NCI-H2227 treated with DMSO at 0.1 percent for 48 hours (cell line): ENCODE measurements at regions not wholly inside any gene's neighbourhood (a gene's known extent, or its start where the extent isn't known, plus 50 kb on each side); places are given as distances from the start of the nearest gene placed in this dataset.

Experiments
- DNase-seq: peaks from one replicate; lab custom pipeline; 2025; lab: John Stamatoyannopoulos, UW

DNA sequence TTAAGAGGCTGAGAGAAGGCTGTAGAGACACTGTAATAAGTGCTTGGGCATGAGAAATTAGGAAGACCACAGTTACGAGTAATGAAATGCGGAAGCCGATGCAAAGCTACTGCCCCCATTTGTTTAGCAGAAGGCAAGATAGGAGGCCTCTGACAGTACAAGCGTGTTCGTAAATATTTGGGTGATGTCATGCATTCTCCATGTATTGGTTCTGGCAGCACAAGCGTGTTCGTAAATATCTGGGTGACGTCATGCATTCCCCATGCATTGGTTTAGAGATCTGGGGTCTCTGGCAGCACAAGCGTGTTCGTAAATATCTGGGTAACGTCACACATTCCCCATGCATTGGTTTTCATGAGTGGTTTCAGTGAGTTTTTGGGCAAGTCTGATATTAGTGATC is 661.5 kb upstream of the FRG1 start:
- DNase-seq, result no peak

DNA sequence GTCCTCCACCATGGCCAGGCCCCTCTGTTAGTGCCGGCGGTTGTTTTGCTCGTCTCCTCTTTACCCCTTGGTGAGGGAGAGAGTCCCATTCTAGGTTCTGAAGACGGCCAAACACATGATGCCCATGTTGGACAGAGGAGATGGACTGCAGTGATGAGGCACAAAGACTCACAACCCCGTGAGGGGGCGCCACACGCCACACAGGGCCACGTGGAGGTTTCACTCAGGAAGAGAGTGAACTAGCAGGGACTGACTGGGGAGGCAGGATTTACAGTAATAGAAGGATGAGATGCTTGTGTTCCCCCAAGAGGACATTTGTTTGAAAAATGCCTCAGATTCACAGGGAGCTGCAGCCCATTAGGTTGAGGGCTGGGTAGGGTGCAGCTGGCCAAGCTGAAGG is 655.3 kb upstream of the FRG1 start:
- no peak for DNase-seq

DNA sequence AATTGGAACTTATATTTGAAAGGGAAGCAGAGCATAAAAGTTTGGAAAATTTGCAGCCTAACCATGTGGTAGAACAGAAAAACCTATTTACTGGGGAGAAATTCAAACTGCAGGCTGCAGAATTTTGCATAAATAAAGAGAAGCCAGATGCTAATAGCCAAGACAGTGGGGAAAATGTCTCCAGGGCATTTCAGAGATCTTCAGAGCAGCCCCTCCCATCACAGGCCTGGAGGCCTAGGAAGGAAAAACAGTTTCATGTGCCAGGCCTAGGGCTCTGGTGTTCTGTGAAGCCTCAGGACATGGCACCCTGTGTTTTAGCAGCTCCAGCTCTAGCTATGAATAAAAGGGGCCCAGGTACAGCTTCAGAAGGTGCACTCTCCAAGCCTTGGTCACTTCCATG is 648.7 kb upstream of the FRG1 start:
- DNase-seq, result no peak

DNA sequence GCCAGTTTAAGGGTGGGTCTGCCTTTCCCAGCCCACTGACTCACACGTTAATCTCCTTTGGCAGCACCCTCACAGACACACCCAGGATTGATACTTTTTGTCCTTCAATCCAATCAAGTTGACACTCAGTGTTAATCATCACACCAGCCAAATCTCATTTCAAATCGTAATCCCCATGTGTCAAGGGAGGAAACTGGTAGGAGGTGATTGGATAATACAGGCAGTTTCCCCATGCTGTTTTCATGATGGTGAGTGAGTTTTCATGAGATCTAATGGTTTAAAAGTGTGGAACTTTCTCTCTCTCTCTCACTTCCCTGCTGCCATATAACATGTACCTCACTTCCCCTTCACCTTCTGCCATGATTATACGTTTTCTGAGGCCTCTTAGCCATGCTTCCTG is 647.2 kb upstream of the FRG1 start:
- DNase-seq, result no peak

DNA sequence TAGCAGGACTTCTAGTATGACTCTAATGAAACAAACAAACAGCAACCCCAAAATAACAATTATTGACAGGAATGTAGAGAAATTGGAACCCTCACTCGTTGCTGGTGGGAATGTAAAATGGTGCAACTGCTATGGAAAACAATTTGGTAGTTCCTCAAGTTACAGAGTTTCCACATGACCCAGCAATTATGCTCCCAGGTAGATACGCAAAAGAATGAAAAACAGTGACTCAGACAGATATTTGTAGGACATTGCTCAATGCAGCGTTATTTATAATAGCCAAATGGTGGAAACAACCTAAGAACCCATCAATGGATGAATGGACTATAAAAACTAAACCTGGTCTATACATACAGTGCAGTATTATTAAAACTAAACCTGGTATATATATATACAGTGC is 646.1 kb upstream of the FRG1 start:
- DNase-seq, result no peak

DNA sequence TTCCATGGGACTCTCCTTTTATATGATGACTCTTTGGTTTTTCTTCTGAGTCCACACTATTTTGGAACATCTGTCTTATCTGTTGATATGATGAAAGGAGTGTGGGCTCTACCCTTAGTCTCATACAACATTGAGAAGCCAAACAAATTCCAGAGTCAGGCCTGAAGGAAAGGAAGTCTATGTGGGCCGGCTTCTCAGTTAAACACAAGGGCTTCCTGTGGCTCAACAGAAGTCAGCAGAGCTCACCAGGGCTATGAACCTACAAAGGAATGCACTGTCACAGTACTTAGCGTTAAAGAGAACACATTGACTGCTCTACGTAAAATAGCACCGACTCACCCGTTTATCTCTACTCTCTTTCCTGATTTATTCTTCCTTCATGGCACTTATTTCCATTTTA is 641.0 kb upstream of the FRG1 start:
- no peak for DNase-seq

DNA sequence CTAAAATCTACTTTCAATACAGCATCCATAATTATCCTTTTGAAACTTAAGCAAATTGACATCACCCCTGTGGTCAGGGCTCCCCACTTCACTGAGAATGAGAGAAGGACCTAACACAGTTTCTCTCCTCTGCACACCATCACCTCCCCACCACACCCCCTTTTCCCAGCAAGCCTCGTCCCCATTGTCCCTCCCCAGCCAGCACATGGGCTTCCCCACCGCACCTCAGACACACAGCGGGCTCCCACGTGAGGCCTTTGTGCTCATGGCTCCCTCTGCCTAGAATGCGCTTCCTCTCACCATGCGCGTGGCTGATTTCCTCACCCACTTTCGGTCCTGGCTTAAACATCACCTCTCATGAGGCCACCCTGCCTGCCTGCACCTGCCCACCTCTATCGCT is 639.0 kb upstream of the FRG1 start:
- DNase-seq, result no peak

DNA sequence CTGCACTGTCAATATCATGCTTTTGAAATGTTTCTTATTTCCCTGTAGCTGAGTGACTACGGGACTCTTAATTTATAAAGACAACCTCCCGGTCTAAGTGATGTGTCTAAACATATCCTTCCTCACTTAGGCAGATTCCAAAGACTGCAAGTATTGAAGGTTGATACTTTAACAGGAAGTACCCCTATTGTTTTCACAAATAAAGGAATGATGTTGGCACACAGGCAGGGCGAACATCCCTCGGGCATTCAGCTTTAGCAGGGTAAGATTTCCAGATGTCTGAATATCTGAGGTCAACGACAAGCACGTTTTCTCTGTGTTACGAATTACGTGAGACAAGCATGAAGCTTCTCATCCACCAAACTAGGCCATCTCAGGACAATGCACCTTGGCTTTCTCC is 638.0 kb upstream of the FRG1 start:
- DNase-seq, result no peak

DNA sequence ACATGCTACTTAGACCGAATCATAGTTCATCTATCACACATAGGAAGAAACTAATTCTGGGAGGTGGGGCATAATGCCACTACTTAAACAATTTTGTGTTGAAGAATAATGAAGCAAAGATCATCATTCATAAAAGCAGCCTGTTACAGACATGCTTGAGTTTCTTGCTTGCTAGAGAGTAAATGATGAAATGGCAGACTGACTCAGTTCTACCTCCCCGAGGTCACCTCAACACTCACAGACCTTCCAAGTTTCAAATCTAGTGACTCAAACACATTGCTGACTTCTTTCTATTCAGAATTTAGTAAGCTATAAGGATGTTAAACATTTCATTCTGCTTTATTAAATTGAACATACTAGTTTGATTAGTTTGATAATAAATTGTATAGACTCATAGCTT is 636.5 kb upstream of the FRG1 start:
- DNase-seq, result no peak

DNA sequence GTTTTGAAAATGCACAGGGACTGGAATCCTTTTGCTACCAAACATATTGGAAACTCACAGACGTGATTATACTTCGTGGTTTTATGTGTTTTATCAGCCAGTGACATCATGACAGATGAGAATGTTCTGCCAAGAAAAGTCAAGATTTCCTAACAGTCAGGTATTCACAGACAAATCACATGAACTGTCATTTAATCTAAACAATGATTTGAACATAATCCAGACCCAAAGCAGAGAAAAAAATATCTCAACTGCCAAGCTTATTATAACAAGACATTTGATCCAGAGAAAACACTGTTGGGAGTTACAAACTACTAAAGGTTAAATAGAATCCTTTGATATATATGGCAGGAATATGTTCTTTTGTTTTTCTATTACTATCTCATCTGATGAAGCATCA is 635.9 kb upstream of the FRG1 start:
- no peak for DNase-seq

DNA sequence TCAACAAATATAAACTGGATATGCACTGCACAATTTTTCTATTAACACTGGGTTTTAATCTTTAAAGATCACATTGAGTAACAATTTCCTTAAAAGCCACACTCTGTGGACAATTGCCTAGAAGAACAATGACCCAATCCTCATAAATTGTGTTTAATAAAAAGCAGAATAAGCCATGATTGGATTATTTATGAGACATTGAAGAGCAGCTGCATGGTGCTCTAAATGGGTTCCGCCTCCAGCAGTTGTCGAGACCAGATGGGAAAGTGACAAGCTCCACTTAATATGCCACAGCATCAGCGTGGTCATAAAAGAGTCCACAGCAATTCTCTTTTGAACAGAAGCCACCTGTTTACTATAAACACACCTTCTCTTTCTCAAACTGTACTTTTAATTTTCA is 635.2 kb upstream of the FRG1 start:
- DNase-seq, result no peak

DNA sequence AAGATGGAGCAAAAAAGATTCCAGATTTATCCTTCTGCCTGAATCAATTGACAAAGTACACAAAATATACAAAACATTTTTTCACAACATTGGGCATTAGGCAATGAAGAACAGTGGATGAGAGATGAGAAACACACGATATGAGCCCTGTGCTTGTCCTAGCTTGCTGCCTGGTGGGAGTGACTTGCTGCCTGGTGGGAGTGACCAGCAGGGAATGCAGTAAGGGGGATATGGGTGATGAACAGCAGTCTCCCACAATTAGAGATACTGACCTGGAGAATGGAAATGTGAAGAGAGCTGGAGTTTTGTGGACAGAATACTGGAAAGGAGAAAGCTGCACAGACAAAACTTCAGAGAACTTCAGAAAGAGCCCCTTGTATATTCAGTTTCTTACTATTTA is 629.4 kb upstream of the FRG1 start:
- DNase-seq, result no peak

DNA sequence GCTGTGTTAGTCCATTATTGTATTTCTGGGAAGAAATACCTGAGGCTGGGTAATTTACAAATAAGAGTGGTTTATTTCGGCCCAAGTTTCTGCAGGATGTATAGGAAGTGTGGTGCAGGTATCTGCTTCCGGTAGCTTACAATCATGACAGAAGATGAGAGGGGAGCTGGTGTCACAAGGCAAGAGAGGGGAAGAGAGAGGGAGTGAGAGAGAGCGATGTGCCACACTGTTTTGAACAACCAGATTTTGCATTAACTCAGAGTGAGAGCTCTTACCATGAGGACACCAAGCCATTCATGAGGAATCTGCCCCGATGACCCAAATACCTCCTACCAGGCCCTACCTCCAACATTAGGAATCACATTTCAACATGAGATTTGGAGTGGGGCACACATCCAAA is 627.6 kb upstream of the FRG1 start:
- DNase-seq, result no peak

DNA sequence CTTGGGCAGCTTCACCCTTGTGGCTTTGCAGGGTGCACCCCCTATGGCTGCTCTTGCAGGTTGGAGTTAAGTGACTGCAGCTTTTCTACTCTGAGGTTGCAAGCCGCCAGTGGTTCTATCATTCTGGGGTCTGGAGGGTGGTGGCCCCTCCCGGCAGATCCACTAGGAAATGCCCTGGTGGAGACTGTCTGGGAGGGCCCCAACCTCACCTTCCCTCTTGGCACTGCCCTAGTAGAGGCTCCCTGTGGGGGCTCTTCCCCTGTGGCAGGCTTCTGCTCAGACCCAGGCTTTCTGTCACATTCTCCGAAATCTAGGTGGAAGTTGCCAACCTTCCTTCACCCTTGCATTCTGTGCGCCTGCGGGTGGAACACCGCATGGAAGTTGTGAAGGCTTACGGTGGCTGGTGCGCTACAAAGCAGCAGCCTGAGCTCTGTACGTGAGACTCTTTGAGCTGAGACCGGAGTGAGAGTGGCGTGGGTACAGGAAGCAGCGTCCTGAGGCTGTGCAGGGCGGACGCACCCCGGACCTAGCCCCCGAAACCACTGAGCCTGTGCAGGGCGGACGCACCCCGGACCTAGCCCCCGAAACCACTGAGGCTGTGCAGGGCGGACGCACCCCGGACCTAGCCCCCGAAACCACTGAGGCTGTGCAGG is 626.7 kb upstream of the FRG1 start:
- no peak for DNase-seq

DNA sequence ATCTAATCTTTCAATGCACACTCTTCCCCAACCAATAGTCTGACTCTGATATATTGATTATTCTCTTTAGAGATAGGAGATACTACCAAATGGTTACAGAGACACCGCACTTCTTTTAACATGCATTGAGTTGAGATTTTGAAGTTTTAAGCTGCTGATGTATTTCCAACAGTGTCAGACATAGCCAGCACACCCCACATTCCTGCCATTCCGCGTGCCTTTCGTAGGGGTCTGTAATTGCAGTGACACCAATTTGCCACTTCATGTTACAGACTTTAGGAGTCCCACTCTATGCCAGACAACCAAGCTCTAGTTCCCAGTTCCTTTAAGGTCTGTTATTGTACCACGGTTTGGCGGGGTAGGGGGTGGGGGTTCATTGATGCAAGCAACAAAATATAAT is 618.2 kb upstream of the FRG1 start:
- no peak for DNase-seq

DNA sequence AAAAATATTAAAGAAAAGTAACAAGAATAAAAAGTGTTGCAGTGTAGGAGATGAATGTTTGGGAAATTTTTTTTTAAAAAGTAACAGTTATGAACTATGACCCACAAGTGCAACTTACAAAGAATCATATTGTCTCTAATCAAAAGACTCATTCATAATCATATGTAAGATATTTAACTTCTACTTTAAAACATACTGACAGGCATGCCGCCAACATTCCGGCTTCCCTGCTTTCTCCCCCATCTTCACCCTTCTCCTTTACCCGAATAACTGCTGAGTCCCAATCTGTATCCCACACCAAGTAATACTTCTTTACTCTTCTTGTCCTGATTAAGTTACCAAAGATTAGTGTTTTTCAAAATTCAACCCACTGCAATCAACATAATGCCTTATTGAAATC is 598.8 kb upstream of the FRG1 start:
- no peak for DNase-seq

DNA sequence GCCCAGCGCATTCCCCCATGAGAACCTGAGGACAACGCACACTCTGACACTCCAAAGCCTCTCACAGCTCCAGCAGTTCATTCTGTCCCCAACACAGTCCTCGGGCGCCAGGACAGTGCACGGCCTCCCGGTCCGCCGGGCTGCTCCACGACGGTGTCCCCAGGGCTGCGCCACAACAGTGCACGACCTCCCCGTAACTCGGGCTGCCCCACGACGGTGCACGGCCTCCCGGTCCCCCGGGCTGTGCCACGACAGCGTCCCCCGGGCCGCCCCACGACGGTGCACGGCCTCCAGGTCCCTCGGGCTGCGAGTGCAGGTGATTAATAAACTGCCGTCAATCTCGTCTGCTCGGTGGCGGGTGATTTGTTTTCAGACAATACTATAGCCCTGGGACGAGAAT is 585.1 kb upstream of the FRG1 start:
- no peak for DNase-seq

DNA sequence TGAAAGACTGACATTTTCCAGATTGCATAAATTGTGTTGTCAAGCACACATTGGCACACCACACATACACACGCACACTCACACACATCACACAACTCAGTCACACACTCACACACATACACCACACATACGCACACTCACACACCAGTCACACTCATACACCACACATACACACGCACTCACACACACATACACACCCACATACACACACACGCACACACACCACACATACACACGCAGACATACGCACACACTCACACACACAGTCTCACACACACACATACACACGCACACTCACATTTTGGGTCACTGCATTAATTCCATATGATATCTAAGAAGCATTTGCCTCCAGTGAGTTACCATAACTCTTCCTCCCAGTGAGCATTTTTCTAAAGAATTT is 578.3 kb upstream of the FRG1 start:
- no peak for DNase-seq

DNA sequence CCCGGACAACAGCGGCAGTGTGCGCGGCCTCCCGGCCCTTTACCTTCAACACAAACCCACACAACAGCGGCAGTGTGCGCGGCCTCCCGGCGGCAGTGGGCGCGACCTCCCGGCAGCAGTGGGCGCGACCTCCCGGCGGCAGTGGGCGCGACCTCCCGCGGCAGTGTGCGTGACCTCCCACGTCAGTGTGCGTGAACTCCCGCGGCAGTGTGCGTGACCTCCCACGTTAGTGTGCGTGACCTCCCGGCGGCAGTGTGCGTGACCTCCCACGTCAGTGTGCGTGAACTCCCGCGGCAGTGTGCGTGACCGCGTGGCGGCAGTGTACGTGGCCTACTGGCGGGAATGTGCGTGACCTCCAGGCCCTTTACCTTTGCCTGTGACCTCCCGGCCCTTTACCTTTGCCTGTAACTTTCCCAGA is 576.6 kb upstream of the FRG1 start:
- no peak for DNase-seq

DNA sequence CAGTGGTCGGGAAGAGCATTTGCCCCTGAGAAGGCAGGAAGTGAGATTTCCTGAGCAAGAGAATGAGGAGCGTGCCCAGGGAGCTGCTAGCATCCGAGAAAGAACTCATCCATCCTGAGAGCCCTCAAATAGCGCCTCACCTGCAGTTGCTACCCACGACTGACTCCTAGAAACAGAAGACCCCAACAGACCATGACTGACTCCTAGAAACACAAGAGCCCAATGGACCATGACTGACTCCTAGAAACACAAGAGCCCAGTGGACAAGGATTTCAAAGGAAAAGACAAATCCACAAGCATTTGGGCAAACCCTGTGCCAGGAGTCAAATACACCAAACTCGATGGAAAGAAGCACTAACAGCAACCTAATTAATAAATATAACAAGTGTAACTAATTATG is 575.2 kb upstream of the FRG1 start:
- no peak for DNase-seq

DNA sequence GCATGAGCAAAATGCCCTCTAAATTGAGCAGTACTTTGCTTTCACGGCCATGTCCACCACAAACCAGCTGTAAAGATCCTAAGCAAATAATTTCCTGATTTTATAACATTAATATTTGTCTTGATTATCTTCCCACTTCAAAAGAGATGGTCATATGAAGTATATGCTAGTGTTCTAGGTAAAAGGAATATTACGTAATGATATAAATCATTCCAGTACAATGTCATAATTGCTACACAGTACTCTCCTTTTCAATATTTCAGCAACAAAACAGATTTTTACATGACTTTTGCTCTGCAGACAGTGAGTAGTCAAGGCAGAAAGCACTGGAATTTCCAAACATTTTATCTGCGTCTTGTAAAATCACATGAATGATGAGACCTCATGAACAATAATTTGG is 572.8 kb upstream of the FRG1 start:
- no peak for DNase-seq

DNA sequence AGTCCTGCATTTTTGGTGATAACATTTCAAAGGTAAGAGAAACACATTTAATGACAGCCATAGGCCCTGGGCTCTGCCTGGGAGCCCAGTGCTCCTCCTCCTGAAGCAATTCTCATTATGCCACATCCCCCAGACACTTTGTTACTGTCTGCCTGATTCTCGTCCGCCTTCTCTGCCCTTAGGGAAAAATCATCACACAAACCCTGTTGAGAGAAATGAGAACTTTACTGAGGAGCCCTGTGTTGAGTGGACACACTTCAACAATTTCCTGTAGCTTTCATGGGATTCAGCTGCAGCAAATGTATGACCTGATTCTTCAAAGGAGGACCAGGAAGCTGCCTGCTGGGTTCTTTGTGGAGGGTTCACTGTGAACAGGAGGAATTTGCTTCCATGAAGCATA is 566.5 kb upstream of the FRG1 start:
- no peak for DNase-seq

DNA sequence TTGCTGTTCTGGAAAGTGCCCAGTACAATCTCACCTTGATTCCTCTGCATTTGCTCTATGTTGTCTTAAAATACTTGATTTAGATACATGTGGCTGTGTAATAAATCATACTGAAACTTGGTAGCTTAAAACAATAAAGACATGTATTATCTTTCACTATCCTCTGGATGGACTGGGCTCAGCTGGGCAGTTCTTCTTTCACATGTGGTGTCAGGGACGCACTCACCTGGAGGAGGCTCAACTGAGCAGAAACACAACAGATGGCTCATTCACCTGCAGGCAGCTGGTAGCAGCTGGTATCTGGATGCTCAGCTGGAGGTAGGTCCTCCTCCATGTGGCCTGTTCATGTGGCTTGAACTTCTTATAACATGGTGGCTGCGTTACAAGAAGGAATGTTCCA is 563.8 kb upstream of the FRG1 start:
- DNase-seq, result no peak

DNA sequence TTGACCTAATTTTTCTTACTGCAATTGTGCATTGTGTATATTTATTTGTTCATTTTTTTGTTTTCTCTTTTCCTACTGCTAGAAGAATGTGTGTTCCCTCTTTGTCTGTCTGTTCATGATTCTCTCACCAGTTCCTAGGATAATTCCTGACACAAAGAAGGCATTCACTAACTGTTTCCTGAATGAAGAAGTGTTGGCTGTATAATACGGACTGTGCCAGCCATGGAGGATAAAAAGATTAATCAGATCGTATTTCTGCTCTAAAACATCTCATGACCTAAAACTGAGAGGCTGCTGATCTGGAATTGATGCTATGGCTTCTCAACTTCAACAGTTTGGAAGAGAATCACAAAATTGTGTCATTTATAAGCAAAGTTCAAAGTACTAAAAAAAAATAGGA is 563.1 kb upstream of the FRG1 start:
- no peak for DNase-seq

DNA sequence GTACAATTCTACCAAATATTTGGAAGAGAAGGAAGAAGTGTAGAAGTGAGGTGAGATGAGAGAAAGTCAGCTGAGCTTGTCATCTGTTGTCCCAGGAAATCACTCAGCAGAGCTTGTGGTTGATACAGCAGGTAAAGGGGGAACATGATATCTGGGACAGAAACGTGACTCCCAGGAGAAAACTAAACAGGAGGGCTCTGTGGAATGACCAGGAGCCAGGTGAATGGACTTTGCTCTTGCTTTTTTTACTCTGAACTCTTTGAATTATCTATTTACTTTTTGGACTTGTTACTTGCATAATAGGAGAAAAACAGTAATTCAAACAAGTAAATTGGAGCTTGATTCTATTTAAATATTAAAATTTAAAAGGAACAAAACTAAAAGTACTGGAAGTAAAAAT is 555.6 kb upstream of the FRG1 start:
- no peak for DNase-seq
